ENCODE measurements at regions not wholly inside any gene's neighbourhood (a gene's known extent, or its start where the extent isn't known, plus 50 kb on each side); places are given as distances from the start of the nearest gene placed in this dataset.

- TF ChIP-seq POLR2AphosphoS5 (IDR thresholded peaks at IDR 0.05; ENCODE audit: low read depth, low read length) (no peak), YY1 (IDR thresholded peaks at IDR 0.05; ENCODE audit: low read depth, low read length) (no peak), ATF3 (IDR thresholded peaks at IDR 0.05; ENCODE audit: insufficient read depth, low read depth, low read length) (no peak), CTCF (IDR thresholded peaks at IDR 0.05; ENCODE audit: control extremely low read depth in 1 of 3, insufficient read depth in 1 of 3, low read depth in 1 of 3, low read length in 3 of 3) (no peak)
These were observed 131.5 kb downstream of the SPAG6 start for GRCh38 chr10:22476601-22477321.
